CD1c-positive myeloid dendritic cell (primary cell): ENCODE measurements at regions not wholly inside any gene's neighbourhood (a gene's known extent, or its start where the extent isn't known, plus 50 kb on each side); places are given as distances from the start of the nearest gene placed in this dataset.
"Not testable (repeated sequence)": the region's sequence is repeated elsewhere in the genome, so short reads cannot be mapped to it uniquely, and the experiment has no call there.

Experiments
- DNase-seq: peaks from one replicate; pipeline ENCODE4 v3.0.0-alpha.2; 2016; ENCODE audit errors: extremely low spot score

DNA sequence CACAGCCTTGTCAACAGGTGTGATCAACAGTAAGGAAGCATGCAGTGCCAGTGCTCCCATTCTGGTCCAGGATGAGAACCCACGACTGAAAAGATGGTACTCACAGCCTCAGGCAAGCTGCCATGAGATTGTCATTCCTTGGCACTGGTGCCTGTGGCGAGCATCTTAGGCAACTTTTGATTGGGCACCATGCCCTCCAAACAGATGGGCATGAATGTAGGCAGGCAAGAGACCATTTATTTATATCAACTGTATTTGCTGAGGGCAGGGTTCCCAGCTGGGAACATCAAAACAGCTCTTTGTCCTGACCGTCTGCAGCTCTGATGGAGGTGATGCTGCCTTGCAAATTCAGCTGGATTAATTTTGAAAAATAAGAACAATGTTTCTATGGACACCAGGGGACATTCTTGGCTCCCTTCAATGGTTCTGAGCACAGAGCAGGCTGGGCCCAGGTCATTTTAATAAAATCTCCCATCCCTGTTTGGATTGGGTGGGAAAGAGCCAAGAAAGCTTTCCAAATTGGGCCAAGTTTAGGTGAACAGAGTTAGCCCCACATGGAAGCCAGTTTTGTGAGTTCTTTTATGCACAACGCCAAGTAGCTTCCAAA lies 522.5 kb downstream of the RMST start:
- DNase-seq = no peak

DNA sequence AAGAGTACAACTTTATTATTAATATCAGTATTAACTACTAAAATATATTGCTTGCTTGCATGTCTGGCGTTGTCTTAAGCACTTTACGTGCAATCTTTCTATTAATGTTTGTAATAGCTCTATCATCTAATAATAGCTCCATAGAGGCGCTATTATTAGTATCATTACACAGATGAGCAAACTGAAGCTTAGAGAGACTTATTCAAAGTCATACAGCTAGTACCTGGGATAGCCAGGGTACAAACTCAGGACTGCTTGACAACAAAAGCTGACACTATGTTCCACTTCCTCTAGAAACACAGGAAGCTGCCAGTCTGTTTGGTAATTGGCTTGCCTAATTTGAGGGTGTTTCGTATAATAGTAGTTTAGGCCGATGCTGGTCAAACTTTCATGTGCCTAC lies 523.2 kb downstream of the RMST start:
- no peak for DNase-seq

DNA sequence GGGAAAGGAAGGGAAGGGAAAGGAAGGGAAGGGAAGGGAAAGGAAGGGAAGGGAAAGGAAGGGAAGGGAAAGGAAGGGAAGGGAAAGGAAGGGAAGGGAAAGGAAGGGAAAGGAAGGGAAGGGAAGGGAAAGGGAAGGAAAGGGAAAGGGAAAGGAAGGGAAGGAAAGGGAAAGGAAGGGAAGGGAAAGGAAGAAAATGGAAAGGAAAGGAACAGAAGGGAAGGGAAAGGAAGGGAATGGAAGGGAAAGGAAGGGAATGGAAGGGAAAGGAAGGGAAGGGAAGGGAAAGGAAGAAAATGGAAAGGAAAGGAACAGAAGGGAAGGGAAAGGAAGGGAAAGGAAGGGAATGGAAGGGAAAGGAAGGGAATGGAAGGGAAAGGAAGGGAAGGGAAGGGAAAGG lies 526.0 kb downstream of the RMST start:
- DNase-seq = not testable (repeated sequence)

DNA sequence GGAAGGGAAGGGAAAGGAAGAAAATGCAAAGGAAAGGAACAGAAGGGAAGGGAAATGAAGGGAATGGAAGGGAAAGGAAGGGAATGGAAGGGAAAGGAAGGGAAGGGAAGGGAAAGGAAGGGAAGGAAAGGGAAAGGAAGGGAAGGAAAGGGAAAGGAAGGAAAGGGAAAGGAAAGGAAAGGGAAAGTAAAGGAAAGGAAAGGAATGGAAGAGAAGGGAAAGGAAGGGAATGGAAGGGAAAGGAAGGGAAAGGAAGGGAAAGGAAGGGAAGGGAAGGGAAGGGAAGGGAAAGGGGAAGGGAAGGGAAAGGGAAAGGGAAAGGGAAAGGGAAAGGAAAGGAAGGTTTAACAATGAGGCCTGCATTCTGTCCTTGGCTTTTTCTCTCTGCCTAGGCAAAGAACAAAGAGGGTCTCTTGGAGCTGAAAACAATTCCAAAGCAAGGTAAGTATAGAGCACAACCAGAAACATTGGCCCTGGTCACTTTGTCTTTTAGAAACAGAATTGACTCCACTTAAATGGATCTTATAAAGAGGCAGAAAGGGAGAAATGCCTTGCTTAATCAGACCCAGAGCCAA lies 525.9 kb upstream of the TMPO start:
- DNase-seq = no peak

DNA sequence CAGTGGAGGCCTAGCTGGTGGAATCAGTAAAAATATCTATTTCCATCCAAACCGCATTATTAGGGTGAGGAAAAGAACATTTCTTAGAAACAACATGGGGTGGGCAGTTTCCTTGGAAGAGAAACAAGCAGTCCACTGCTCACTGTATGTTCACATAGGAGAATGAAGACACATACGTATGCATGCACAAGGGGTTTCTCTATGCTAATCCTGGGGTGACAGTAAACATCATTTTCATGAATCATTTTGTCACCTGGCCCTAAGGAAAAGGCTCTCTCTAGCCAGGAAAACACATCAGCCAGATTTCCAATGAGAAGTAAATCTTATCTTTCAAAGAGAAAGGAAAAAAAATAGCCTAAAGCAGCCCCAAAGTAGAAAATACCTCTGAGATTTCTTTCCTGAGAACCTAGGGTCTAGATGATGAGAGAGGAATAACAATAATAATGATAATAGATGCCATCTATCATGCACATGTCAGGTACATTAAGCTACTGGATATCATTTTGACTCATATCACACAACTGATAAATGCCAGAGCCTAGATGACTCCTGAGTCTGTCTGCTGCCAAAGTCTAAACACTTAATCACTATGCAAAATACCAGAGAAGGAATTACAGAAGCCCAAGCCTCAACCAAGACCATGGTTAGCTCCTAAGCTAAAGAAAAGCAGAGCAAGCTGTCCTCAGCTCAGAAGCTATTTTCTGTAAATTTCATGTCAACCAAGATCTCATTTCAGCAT lies 520.5 kb upstream of the TMPO start:
- DNase-seq = no peak

DNA sequence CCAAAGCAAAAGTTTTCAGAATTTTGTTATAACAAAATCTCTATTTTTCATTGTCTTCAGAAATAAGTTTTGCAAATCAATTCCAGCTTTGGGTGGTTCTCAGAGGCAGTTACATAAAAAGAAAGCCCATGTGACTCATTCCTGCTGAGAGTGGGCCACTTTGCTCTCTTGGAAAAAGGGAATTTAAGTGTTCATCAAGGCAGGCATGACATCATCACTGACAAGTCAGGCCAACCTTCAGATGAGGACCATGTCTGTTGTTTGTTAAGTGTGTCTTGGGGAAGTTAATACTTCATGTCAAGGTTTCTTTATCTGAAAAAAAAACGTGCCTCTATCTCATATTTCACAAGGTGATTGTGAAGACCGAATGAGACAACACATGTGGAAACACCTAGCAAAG lies 519.8 kb upstream of the TMPO start:
- DNase-seq = no peak

DNA sequence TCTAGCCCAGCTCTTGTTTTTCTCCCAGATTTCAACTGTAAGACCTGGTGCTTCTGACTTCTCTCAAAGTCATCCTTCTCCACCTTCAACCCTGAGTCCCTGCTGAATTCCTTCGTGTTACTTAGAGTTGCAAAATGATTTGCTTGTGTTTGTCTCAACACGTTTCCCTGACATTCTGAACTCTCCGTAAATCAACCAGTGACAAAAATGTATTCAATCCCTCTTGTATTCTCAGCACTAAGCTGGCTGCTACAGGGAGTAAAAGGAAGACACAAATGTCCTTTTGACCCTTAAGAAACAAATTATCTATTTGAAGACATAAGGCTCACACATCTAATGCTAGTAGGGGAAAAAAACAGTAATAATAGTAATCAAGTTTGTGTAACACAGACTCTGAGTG lies 514.0 kb upstream of the TMPO start:
- DNase-seq = no peak

DNA sequence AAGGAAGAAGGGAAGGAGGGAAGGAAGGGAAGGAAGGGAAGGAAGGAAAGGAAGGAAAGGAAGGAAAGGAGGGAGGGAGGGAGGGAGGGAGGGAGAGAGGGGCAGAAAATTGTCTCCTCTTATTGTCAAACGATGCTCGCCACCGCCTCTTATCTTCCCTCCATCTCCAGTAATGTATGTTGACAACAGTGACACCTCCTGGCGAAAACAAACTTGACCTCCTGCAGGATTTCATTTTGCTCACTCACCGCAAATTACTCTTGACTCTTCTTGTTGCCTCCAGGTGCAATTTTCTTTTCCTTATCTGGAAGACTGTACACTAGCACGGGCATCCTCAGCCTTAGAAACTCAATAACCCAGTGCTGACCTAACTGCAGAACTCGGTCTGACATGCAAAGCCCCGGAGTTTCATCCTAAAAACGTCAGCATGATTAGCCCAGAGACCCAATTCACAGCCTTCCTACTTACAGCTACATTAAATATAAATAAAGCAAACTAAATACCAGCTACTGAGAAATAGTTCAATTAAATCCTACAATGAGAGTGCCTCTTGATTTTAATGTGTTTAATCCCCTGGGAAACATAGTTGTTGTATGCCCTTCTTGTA lies 512.4 kb upstream of the TMPO start:
- DNase-seq = no peak

DNA sequence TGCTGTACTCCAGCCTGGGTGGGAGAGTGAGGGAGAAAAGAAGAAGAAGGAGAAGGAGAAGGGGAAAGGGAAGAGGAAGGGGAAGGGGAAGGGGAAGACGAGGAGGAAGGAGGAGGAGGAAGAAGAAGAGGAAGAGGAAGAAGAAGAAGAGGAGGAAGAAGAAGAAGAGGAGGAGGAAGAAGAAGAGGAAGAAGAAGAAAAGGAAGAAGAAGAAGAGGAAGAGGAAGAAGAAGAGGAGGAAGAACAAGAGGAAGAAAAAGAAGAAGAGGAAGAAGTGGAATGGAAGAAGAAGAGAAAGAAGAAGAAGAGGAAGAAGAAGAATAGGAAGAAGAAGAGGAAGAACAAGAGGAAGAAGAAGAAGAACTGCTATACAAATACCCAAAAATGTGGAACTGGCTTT lies 507.4 kb upstream of the TMPO start:
- DNase-seq = no peak

DNA sequence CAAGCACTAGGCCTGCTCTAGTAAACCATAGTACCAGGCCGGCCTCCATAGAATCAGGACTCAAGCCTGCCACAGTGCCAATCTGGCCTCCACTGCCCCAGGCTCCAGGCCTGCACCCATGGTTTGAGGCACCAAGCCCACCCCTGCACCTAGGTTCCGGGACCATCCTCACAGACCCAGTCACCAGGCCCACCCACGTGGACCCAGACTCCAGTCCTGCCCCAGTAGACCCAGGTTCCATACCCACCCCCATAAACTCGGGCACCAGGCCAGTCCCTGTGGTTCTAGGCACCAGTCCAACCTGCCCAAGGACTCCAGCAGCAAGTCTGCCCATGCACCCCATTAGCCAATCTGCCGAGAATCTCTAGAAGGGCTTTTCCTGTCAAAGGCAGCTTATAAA lies 501.8 kb upstream of the TMPO start:
- no peak for DNase-seq

DNA sequence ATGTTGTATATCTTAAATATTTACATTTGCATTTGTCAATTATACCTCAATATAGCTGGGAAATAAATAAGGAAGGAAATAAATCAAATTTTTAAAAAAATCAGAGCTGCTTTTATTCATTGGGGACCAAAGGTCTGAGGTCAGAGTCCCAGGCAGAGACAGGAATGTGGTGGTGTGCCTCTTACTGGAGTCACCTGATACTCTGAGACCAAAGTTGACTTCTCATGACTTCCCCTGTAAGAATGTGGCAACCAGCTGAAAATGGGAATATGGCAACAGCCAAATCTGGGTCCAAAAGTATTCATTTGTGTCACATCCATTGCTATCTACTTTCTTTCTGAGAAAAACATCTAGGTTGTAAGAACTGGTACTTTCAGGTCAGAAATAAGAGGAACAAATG lies 496.6 kb upstream of the TMPO start:
- DNase-seq = no peak

DNA sequence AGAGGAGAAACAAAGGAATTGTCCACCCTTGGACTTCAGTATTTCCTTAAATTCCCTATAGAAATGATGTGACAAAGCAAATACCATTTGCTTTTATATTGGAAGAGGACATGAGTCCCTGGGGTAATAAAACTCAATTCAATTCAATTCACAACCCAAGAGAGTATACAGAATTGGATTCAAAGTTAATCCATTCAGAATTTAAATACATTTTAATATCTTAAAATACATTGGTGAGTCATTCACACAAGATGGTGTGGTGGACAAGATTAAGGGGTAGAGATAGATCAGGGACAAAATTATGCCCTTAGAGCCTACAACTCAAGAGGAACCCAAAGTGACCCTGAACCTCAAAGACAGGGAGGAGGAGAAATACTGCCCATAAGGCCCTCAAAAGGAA lies 495.0 kb upstream of the TMPO start:
- no peak for DNase-seq

DNA sequence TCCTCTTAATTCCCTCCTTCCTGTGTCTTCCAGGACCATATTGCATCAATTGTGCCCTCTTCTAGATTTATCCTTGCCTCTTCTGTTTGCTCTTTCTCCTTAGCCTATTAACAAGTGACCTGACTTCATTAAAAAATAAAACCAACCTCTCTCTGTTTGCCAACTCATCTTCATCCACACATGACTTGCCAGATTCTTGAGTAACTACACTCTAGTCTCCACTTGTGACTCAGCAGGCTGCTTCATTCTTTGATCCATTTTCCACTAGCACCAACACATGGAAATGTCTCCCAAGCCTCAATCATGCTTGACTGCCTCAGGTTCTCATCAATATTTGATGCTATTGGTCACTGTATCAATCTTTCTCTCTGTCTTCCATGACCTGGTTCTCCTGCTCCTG lies 492.4 kb upstream of the TMPO start:
- DNase-seq = no peak

DNA sequence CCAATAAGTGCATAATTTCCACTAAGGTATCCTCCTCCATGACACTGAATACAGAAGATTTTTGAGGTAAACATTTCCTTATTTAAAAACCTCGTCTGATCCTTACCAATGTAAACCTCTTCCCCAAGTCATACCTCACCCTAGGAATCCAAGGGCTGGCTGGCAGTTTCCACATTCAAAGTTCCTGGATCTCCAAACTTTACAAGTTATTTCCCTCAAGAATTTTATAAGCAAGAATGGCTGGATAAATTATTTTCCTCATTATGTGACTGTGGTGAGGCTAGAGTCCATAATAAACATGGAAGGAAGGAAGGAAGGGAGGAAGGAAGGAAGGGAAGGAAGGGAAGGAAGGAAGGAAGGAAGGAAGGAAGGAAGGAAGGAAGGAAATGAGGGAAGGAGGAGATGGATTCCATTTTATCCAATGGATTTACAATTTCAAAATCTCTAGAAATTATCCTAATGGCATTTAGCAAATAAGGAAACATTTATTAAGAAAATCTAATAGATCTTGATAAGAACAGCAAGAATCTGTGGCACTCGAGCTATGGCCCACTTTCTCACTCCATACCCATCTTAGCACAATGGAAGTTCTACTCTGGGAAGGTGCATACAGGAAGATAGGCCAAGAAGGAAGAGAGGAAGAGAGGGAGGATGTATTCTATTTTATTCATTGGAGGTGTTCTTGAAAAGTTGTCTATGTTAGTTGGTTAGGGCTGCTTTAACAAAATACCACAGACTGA lies 477.8 kb upstream of the TMPO start:
- DNase-seq = no peak

DNA sequence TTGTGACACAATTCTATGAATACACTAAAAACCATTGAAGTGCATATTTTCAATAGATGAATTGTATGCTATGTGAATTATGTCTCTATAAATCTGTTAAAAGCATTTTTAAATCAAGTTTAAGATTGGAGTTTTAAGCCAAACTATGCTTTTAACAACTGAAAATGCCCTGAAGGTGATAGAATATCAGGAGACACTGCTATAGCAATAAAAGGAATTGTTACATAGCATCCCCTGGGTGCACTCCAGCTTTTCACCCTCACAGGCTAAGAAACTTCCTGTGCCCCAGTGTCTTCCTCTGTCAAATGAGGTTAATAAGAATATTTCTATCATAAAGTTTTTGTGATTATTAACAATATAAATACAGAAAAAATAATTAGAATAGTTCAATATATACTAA lies 472.7 kb upstream of the TMPO start:
- DNase-seq = no peak

DNA sequence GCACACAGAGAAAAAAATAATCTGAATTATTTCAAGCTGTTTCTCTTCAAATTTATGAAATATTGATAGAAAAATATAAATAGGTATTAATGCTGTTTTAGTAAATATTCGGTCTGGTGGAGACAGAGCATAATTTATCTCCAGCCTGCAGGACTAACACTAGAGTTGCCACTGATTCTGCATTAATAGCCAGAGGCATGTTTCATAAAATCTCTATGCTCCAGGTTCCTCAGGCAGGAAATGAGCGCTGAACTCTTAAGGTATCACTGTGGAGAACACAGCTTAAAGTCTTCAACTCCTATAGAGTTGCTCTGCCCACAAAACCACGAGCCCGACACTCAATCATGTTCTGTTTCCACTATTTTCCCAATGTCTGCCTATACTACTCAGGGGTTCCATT lies 470.0 kb upstream of the TMPO start:
- no peak for DNase-seq

DNA sequence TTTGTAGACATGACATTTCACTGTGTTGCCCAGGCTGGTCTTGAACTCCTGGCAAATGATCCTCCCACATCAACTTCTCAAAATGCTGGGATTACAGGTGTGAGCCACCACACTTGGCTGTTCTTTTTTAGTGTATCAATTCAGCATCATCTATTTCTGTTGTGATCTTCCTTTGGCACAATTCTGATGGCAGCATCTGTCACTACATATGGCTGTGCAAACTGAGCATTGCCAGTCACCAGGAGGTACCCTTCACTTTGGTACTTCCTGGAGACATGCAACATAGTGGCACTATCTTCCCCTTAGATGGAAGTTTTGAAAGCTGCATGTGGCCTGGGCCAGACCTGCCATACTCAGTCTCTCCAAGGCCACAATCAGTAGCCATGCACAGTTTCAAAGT lies 467.1 kb upstream of the TMPO start:
- no peak for DNase-seq

DNA sequence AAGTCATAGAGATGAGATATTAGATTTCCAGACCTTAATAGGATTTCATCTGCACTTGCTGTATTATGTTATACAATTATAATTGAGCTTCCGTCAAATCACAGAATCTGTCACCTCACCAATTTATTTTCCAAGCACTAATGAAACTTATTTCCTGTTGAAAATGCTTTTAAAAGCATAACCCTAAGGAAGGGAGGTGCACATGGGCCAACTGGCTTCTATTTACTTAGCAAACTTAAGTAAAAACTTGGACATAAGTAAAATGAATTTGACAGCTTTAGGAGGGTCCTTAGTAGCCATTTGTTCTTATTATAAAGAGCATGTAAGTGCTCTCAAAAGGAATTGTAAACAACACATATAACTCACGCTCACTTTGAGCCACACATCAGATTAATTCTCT lies 462.2 kb upstream of the TMPO start:
- no peak for DNase-seq

DNA sequence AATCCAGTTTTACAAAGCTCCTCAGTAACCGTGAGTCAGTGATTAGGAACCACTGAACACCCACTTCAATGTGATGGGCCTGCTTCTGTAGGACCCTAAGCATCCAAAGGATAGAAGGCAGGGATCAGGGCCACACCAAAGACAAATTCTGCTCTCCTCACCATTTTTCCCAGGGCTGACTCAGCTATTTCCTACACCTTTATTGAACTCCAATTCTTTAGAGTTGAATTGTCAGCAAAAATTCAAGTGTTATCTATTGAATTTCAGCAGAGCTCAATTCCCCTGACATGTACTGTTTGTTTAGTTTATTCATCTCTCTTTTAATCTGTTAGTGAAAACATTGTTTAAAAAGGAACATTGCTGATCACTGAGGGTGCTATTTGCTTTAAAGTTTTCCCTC lies 457.7 kb upstream of the TMPO start:
- DNase-seq = no peak

DNA sequence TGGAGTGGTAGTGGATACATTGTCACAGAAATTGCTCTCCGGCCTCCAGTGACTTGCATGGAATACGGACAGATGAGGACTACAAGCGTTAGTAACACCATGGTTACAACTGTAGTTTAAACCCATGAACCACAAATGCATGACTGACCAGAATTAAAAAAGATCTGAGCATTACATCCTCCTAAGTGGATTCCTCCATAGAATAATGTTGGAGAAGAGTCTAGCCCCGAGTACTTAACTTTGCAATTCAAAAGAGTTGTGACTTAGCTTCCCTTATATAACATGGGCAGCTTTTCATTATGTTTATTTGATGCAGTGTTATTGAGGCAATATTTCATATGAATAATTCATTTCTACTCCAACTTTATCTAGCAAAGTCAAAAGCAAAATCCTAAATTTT lies 457.2 kb upstream of the TMPO start:
- DNase-seq = no peak

DNA sequence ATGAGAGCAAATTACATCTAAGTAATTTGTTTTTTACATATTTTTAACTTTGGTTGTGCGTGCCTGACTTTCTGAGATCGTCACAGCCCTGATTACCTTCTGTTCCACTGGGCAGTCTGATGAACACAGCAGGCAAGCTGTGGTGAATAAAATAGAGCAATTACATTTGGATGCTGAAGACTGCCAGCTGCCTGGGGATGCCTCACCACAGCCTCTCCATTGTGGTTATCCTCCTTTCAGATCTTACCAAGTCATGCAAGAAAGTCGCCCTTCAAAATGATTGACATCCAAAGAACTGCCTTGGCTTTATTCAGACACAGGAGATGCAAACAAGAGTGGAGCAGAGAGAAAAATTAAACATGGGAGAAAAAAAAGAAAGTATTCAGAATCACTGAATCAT lies 456.6 kb upstream of the TMPO start:
- DNase-seq = no peak

DNA sequence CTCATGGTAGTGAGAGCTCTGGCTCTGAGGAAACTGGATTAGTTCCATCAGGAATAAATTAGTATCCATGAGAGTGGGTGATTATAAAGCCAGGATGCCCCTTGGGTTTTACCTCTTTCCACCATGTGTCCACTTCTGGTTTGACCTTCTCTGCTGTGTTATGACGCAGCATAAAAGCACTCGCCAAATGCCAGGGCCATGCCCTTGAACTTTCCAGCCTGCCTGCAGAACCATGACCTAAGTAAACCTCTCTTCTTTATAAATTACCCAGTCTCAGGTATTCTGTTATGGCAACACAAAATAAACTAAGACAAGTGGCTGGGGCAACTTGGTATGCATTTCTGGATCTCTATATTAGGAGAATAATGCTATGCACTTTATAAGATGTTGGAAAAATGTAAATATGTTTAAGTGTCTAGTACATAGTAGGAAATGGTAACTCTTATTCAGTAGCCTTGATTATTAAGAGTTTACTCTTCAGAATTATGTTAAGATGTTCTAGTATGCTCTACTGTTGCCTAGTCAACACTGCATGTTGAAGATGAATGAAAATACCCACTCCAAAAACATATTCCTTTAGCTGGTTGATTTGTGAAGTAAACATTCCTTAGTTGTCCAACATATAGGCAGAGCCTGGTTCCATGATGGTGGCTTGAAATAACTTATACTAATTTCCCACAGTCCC lies 455.6 kb upstream of the TMPO start:
- no peak for DNase-seq
